ENCODE measurements at regions not wholly inside any gene's neighbourhood (a gene's known extent, or its start where the extent isn't known, plus 50 kb on each side); places are given as distances from the start of the nearest gene placed in this dataset.

DNA sequence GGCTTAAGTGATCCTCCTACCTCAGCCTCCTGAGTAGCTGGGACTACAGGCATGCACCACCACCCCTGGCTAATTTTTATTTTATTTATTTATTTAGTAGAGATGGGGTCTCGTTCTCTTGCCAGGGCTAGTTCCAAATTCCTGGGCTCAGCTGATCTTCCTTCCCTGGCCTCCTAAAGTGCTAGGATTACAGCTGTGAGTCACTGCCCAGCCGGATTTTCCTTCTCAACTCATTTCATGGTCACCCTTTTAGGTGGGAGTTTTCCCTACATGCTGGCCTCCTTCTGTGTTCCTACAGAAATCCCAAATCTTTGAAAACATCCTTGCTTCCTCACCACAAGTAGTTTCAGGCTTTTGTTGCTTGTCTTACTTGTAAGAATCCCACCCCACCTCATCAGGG, 102.1 kb upstream of the SIAH1 start:
- in situ Hi-C loops (cut with HindIII; ENCODE audit: low pct_unique_long_range_greater_than_20kb, low sequenced_read_pairs), result no loop called here
- DNase-seq (ENCODE audit: low read depth), result no peak

DNA sequence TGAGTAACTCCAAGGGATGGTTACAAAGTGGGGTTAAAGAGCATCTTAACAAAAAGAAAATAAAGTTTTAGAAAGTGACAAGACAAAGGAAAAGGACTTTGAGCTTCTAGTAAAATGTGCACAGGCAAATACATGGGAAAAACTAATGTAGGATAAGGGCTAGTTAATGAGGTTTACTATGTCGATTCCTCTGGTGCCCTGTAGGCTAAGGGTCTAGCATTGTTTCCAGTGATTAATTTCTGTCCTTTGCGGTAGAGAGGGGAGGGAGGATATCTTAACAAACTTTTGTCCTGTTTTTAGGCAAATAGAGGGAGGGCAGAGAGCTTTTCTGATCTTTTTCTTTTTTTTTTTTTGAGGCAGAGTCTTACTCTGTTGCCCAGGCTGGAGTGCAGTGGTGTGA, 96.6 kb upstream of the SIAH1 start:
- in situ Hi-C loops (cut with HindIII; ENCODE audit: low pct_unique_long_range_greater_than_20kb, low sequenced_read_pairs), result no loop called here

DNA sequence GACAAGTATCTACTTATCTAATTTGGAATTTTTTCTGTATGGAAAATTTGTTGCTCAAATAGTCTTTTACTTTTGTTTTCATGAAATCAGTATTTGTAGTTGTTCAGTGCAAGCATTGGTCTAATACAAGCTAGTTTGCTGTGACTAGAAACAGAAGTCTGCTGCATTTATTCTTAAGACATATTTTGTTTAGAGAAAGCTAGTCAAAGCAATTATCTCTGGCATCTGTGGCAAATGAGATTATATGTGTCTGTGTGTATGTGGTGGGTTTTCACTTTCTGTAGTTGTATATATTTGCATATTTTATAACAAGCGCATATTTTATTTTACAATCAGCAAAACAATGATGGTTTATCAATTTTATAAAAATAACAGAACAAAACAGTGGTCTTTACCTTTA, 96.0 kb upstream of the SIAH1 start:
- no peak for DNase-seq (ENCODE audit: low read depth)
- in situ Hi-C loops (cut with HindIII; ENCODE audit: low pct_unique_long_range_greater_than_20kb, low sequenced_read_pairs), result no loop called here

More for the DNA sequence above, 96.6 kb upstream of the SIAH1 start:
- no peak for DNase-seq (ENCODE audit: low read depth)

DNA sequence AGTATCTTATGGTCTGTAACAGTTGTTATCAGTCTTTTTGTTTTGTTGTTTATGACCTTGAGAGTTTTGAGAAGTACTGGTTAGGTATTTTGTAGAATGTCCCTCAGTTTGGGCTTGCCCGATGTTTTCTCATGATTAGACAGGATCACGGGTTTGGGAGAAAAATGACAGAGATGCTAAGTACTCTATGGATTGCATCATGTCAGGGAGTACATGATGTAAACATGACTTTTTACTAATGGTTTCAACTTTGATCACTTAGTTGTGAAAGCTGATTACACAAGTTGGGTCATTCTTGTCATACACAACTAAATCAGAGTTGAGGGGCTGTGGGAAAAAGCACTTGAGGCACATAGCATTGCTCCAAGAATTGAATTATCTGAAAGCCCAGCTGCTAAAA, 94.7 kb upstream of the SIAH1 start:
- in situ Hi-C loops (cut with HindIII; ENCODE audit: low pct_unique_long_range_greater_than_20kb, low sequenced_read_pairs), result no loop called here
- DNase-seq (ENCODE audit: low read depth), result no peak

DNA sequence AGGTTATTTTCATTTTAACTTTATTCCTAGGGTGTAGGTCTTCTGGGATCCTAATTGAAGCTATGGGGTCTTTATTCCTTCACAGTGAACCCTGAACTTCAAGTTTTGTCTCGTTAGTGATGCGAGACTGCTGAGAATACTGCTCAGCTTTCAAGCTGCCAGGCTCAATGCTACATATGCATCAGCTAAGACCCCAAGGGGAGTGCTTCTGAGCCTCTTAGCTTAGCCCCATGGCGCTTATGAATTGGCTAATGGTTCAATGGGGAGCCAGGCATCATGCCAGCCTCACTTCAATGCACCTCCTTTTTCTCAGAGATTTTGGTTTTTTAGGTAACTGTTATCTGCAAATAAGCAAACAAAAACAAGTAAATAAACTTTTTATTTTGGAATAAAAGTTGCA, 94.1 kb upstream of the SIAH1 start:
- in situ Hi-C loops (cut with HindIII; ENCODE audit: low pct_unique_long_range_greater_than_20kb, low sequenced_read_pairs), result no loop called here
- no peak for DNase-seq (ENCODE audit: low read depth)

DNA sequence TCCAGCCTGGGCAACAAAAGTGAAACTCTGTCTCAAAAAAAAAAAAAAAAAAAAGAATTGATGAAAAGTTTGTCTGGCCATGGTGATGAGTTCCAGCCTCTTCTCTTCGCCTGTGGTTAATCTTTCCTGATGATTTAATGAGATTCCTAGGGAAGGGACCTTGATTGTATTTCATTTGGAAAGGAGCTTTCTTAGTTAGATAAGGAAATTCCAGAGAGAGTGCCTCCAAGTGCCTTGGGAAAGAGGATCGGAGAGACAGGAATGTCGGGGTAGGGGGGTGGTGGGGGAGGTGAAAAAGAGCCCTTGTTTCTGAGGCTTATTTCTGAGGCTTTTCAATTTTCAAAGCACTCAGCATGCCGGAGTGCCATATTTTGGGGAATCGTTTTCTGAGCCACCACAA, 93.2 kb upstream of the SIAH1 start:
- no peak for DNase-seq (ENCODE audit: low read depth)
- in situ Hi-C loops (cut with HindIII; ENCODE audit: low pct_unique_long_range_greater_than_20kb, low sequenced_read_pairs), result no loop called here

DNA sequence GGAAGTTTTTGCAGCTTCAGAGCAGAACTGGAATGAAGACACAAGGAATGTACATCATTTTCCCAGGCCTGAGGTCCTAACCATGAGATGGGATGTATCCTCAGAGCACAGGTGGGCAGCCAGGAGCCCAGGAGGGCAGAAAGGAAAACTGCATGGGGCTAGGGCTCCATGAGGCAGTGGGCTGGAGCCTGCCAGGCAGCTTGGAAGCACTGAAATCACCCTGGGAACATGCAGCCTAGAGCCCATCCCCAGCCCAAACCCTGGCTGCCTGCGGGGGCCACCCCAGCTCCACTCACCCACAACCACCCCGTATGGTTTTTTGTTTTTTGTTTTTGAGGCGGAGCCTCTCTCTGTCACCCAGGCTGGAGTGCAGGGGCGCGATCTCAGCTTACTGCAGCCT, 86.2 kb upstream of the SIAH1 start:
- in situ Hi-C loops (cut with HindIII; ENCODE audit: low pct_unique_long_range_greater_than_20kb, low sequenced_read_pairs), result no loop called here
- DNase-seq (ENCODE audit: low read depth), result no peak

DNA sequence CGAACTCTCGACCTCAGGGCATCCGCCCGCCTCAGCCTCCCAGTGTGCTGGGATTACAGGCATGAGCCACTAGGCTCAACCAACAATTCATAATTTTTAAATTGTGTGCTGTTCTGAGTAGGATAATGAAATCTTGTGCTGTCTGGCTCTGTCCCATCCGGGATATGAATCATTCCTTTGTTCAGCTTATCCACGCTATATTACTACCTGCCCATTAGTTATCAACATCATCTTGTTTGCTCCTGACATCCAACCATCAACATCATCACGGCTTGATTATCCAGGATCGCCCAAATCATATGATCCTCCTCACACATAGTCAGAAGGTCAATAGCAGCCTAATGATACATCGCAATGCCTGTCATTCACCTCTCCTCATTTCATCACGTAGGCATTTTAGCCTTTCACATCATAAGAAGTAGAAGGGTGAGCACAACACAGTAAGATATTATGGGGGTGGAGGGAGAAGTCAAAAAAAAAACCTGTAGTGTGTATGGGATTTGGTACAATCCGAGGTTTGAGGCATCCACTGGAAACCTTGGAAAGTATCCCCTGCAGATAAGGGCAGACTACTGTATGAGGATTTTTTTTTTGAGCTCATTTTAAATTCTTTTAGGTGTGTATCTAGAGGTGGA, 77.0 kb upstream of the SIAH1 start:
- in situ Hi-C loops (cut with HindIII; ENCODE audit: low pct_unique_long_range_greater_than_20kb, low sequenced_read_pairs), result no loop called here
- DNase-seq (ENCODE audit: low read depth), result no peak

DNA sequence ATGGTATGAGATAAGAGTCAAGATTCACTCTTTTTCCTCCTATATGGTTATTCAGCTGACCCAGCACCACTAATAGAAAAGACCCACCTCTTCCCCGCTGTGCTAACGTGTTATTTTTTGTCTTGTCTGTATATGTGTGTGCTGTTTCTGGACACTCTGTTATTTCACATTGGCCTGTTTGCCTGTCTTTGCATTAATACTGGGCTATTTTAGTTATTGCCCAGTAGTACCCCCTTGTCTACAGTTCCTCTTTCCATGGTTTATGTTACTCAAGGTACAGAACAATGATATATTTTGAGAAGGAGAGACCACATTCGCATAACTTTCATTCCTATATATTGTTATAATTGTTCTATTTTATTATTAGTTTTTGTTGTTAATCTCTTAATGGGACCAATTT, 74.0 kb upstream of the SIAH1 start:
- no peak for DNase-seq (ENCODE audit: low read depth)
- in situ Hi-C loops (cut with HindIII; ENCODE audit: low pct_unique_long_range_greater_than_20kb, low sequenced_read_pairs), result no loop called here

DNA sequence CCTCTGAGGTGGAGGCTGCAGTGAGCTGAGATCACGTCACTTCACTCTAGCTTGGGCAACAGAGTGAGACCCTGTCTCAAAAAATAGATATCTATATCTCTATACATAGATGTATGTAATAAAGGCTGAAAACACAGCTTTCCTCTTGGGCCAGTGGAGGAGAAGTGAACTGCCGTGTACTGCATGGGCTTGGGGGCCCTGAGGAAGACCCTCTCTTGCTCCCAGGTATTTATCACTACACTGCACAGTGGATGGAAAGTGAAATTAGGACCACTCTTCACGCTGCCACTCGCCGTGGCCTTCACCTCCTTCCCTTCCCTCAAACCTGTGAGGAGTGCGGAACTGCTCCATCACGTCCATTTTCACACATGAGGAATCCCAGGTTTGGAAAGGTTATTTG, 68.8 kb upstream of the SIAH1 start:
- in situ Hi-C loops (cut with HindIII; ENCODE audit: low pct_unique_long_range_greater_than_20kb, low sequenced_read_pairs), result no loop called here
- no peak for DNase-seq (ENCODE audit: low read depth)

DNA sequence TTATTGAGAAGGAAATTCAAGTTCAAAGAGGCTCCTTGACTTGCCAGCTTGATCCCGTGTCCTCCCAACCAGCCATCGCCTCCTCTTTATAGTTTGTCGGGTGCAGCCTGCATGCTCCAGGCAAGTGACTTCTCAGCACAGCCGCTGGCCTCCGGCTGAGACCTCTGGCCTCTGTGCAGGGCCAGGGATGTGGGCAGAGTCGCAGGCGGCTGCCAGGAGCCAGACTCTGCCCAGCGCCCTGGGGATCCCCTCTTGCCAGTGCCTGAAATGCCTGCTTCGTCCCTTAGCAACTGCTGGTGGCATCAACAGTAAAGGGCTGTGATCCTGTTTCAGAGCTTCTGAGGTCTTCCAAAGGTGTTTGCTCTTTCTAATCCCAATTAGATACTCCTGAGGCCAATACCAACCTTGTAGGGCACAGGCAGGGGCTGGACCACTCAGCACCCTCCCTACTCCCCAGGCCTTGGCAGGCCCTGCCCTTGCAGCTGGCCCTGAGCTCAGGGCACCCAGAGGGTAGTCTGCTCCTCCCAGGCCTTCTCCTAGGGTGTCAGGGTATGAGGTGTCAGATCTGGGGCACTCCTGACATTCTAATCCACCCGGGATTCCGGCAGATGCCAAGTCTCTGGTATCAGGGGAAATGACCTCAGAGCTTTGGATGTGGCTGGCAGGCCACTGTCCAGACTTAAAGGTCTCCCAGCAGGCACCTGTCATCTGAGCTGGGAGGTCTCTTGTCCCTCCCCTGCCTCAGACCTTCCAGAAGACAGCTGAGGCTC, 68.0 kb upstream of the SIAH1 start:
- in situ Hi-C loops (cut with HindIII; ENCODE audit: low pct_unique_long_range_greater_than_20kb, low sequenced_read_pairs), result no loop called here
- no peak for DNase-seq (ENCODE audit: low read depth)

DNA sequence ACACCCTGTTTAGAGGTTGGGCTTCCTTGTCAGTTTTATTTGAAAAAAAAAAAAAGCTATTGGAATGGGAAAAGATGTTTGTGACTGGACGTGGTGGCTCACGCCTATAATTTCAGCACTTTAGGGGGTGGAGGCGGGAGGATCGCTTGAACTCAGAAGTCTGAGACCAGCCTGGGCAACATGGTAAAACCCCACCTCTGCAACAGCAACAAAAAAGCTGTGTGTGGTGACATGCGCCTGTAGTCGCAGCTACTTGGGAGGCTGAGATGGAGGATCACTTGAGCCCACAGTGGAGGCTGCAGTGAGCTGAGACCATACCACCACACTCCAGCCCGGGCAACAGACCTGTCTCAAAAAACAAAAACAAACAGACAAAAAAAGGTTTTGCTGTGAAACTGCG, 66.1 kb upstream of the SIAH1 start:
- DNase-seq (ENCODE audit: low read depth), result no peak

DNA sequence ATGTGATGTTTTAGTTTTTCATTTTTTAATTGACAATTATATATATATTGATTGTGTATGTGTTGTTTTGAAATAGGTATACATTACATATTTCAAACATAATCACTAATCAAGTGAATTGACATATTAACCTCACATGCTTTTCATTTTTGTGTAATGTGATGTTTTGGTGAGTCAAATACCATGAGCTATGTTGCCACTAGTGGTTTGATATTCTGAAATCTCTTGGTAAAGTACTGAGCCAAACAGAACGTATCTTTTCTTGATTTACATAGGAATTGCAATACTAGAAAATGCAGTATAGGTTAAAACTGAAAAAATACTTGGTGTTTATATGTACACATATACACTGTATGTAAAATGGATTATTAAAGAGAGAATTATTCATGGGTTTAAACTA, 65.2 kb upstream of the SIAH1 start:
- in situ Hi-C loops (cut with HindIII; ENCODE audit: low pct_unique_long_range_greater_than_20kb, low sequenced_read_pairs), result no loop called here
- DNase-seq (ENCODE audit: low read depth), result no peak

More for the DNA sequence above, 66.1 kb upstream of the SIAH1 start:
- in situ Hi-C loops (cut with HindIII; ENCODE audit: low pct_unique_long_range_greater_than_20kb, low sequenced_read_pairs), result no loop called here

DNA sequence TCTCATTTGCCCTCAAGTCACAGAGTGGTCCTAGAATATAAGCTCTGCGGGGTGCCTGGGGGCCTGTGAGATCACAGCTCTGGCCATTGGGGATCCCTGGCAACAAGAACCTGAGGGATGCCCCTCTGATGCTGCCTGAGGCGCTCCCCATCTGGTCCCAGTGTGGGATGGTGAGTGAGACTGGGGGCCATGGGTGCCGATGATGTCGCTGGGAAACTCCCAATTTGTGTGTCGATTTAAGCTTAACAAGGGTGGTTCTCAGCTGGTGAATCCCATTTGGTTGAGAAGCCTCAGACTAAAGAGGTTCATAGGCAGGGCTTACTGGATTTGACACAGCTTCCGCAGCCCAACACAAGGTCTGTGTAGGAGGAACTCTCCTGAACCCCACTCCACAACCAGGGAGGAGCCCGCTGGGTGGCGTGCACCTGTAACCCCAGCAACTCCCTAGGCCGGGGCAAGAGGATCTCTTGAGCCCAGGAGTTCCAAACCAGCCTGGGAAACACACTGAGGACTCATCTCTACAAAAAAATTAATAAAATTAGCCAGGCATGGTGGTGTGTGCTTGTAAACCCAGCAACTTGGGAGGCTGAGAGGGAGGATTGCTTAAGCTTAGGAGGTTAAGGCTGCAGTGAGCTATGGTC, 63.7 kb upstream of the SIAH1 start:
- in situ Hi-C loops (cut with HindIII; ENCODE audit: low pct_unique_long_range_greater_than_20kb, low sequenced_read_pairs), result no loop called here
- DNase-seq (ENCODE audit: low read depth), result no peak

DNA sequence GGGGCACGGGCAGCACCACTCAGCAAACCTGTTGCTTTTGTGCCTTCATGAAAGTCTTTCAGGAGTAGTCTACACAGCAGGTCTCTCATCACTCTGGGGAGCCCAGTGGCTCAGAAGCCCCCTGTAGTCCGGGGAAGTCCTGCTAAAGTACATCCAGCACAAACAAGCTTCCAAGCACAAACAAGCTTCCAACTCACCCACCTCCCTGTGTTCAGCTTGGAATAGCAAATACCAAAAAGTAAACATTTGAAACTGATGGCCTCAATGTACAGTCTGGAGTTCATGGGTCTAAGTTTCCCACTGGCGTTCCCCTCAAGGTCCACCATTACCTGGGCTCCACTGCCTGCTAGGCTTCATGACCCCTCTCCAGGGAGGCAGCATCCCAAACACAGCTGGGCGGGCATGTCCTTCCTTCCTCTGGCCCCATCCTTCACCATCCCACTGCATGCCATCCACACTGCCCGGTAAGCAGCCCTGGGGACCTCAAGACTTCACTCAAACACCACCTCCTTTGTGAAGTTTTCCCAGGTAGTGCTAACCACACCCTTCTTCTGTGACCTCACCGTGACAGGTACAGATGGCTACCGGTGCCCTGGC, 62.8 kb upstream of the SIAH1 start:
- DNase-seq (ENCODE audit: low read depth), result no peak
- in situ Hi-C loops (cut with HindIII; ENCODE audit: low pct_unique_long_range_greater_than_20kb, low sequenced_read_pairs), result no loop called here

DNA sequence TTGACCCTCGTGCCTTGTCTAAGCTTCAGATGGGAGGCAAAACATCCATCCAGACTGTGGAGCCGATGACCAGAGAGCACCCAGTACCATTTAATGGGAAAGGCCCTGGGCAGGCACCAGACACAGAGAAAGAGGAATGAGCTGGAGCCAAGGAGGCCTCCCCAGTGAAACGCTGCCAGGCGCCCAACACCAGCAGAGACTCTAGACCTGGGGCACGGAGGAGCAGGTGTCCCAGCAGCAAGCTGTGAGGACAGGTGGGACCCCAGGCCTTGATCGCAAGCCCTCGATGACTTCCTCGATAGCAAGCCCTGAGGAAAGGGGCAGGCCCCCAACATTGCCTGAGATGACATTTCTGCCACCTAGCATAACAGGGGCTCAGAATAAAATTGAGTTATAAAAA, 62.2 kb upstream of the SIAH1 start:
- in situ Hi-C loops (cut with HindIII; ENCODE audit: low pct_unique_long_range_greater_than_20kb, low sequenced_read_pairs), result no loop called here
- DNase-seq (ENCODE audit: low read depth), result no peak

DNA sequence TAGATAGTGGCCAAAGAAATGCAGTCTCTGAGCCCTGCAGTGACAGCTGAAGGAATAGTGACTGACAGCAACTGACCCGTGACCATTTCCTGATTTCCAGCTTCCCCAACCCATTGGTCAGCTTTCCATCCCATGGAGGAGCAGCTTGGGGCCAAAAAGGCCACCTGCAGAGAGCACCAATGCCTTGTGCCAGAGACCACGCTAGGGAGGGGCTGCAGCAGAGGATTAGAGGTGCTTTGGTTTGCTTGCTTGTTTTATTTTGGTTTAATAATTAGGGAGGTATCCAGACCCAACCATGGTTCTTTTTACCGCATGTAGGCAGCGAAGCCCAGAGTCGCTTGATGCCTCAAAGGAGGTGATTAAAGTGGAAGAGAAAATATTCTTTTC, 61.3 kb upstream of the SIAH1 start:
- no peak for DNase-seq (ENCODE audit: low read depth)
- in situ Hi-C loops (cut with HindIII; ENCODE audit: low pct_unique_long_range_greater_than_20kb, low sequenced_read_pairs), result no loop called here

DNA sequence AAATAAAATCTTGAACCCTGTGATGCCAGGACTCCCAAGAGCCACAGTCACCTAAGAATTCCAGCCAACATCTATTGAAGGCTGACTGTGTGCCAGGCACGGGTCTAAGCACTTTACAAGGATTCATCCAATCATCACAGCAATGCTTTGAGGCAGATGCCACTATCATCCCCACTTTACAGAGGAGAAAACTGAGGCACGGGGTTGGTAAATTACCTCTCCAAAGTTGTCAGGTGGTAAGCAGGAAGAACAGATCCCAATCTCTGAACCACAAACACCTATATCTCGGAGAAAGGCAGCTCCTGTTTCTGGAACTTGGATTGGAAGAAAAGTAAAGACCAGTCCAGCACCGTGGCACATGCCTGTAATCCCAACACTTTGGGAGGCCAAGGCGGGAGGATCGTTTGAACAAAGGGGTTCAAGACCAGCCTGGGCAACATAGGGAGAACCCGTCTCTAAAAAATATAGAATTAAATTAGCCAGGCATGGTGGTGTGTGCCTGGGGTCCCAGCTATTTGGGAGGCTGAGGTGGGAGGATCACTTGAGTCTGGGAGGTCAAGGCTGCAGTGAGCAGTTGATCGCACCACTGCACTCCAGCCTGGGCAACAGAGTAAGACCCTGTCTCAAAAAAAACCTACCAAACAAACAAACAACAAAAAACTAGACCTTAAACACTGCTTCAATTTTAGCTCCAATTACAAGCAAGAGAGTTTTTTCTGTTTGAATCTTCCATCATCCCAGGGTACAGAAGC, 60.7 kb upstream of the SIAH1 start:
- in situ Hi-C loops (cut with HindIII; ENCODE audit: low pct_unique_long_range_greater_than_20kb, low sequenced_read_pairs), result no loop called here
- no peak for DNase-seq (ENCODE audit: low read depth)

DNA sequence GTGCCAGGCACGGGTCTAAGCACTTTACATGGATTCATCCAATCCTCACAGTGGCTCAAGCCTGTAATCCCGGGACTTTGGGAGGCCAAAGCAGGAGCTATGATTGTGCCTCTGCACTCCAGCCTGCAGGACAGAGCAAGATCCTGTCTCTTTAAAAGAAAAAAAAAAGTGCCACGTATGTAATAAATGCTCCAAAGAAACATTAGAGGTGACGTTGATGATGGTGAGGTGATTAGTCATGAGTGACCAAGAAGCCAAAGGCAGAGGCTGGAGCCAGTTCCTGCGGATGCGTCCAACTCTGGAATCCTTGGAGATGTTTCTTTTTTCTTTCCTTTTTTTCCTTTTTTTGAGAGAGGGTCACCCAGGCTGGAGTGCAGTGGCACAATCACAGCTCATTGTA, 59.4 kb upstream of the SIAH1 start:
- DNase-seq (ENCODE audit: low read depth), result peak; percentile 64
- in situ Hi-C loops (cut with HindIII; ENCODE audit: low pct_unique_long_range_greater_than_20kb, low sequenced_read_pairs), result no loop called here
